Effector memory CD4-positive, alpha-beta T cell (primary cell): ENCODE measurements at regions not wholly inside any gene's neighbourhood (a gene's known extent, or its start where the extent isn't known, plus 50 kb on each side); places are given as distances from the start of the nearest gene placed in this dataset.
"Not testable (repeated sequence)": the region's sequence is repeated elsewhere in the genome, so short reads cannot be mapped to it uniquely, and the experiment has no call there.

Source experiments
- DNase-seq, 3 donors: peaks; one replicate each; pipeline ENCODE4 v3.0.0-alpha.2; 2020
- H3K27ac ChIP-seq: 2 replicates; pipeline ENCODE4 v1.7.0; 2013; ENCODE audit warnings: mild to moderate bottlenecking, low read length, moderate library complexity; ENCODE audit not compliant: insufficient read depth, poor library complexity, severe bottlenecking
- H3K27me3 ChIP-seq: replicated peaks from 2 replicates; pipeline ENCODE4 v1.7.0; 2013; ENCODE audit warnings: mild to moderate bottlenecking, low read length; ENCODE audit not compliant: insufficient read depth, control insufficient read depth, poor library complexity, severe bottlenecking
- H3K36me3 ChIP-seq: 2 replicates; pipeline ENCODE4 v1.7.0; 2013; ENCODE audit warnings: mild to moderate bottlenecking, low read length, moderate library complexity; ENCODE audit not compliant: control insufficient read depth, insufficient read depth
- H3K4me1 ChIP-seq: 2 replicates; pipeline ENCODE4 v1.7.0; 2013; ENCODE audit warnings: low read length, mild to moderate bottlenecking; ENCODE audit not compliant: control insufficient read depth, insufficient read depth, poor library complexity, severe bottlenecking
- H3K4me3 ChIP-seq: 2 replicates; pipeline ENCODE4 v1.7.0; 2013; ENCODE audit warnings: low read length, low read depth, mild to moderate bottlenecking; ENCODE audit not compliant: insufficient read depth, poor library complexity, severe bottlenecking
- H3K9me3 ChIP-seq: 2 replicates; pipeline ENCODE4 v1.7.0; 2013; ENCODE audit warnings: mild to moderate bottlenecking, low read length, moderate library complexity; ENCODE audit not compliant: control insufficient read depth

DNA sequence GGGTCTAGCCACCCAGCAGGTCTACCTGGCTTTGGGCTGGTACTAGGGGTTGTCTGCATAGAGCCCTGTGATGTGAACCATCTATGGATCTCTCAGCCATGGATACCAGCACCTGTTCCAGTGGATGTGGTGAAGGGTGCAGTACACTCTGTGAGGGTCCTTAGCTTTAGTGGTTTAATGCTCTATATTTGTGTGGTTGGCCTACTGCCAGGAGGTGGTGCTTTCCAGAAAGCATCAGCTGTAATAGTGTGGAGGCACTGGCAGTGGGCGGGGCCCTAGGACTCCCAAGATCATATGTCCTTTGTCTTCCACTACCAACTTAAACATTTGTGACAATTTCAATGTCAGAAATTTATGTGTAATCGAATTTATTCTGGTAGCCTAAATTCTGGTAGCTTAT is 1065.1 kb downstream of the RPIA start:
- not testable (repeated sequence) for H3K4me1 ChIP-seq, DNase-seq

DNA sequence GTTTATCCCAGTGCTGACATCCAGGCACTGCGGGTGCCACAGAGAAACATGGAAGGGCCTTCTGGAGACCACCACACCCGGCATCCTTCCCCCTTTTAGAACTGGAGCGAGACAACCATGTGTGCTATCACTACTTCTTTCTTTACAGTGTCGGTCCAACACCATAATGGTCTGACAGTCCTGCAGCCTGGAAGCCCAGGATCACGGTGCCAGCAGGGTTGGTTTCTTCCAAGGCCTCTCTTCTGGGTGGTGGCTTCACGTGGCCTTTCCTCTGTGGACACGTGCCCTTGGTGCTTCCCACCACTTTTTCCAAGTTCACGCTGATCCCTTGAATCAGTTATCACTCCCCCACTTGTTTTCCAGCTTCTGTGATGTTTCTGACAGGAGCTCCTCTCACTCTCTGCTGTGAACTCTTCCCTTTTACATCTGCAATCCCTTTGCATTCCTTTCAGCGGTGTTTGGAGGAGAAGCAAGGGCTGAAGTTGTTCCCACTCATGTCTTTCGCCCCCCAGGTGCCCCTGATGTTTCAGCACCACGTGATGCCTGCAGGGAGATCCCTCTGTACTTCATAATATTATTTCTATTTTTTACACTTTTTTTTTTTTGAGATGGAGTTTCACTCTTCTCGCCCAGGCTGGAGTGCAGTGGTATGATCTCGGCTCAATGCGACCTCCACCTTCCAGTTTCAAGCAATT is 1067.0 kb downstream of the RPIA start:
- H3K4me1 ChIP-seq, H3K4me3 ChIP-seq, H3K27ac ChIP-seq, DNase-seq, H3K27me3 ChIP-seq, H3K9me3 ChIP-seq, H3K36me3 ChIP-seq: not testable (repeated sequence)

More for the DNA sequence above, 1065.1 kb downstream of the RPIA start:
- not testable (repeated sequence) for H3K9me3 ChIP-seq, H3K27ac ChIP-seq, H3K4me3 ChIP-seq, H3K27me3 ChIP-seq, H3K36me3 ChIP-seq

GRCh38 chr2:89760762-89761161 is 1069.3 kb downstream of the RPIA start:
- not testable (repeated sequence) for H3K27ac ChIP-seq, H3K36me3 ChIP-seq, H3K4me3 ChIP-seq, H3K27me3 ChIP-seq, H3K9me3 ChIP-seq, H3K4me1 ChIP-seq, DNase-seq

GRCh38 chr2:89761171-89761570 is 1069.7 kb downstream of the RPIA start:
- not testable (repeated sequence) for H3K4me3 ChIP-seq, H3K36me3 ChIP-seq, H3K9me3 ChIP-seq, H3K27ac ChIP-seq, H3K4me1 ChIP-seq, H3K27me3 ChIP-seq, DNase-seq

DNA sequence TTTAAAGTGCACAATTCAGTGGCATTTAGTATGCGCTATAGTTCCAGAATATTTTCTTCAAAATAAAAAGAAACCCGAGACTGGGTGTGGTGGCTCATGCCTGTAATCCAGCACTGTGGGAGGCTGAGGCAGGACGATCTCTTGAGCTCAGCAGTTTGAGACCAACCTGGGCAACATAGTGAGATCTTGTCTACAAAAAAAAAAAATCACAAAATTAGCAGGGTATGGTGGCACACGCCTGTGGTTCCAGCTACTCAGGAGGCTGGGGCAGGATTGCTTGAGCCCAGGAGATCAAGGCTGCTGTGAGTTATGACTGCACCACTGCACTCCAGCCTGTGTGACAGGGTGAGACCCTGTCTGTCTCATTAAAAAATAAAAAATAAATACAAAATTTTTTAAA is 1070.4 kb downstream of the RPIA start:
- not testable (repeated sequence) for DNase-seq, H3K27ac ChIP-seq, H3K4me1 ChIP-seq, H3K4me3 ChIP-seq, H3K9me3 ChIP-seq, H3K36me3 ChIP-seq, H3K27me3 ChIP-seq

- H3K27ac ChIP-seq, H3K9me3 ChIP-seq, H3K27me3 ChIP-seq, DNase-seq, H3K36me3 ChIP-seq, H3K4me1 ChIP-seq, H3K4me3 ChIP-seq: not testable (repeated sequence)
Observed at GRCh38 chr2:89762461-89763253, 1071.2 kb downstream of the RPIA start.

DNA sequence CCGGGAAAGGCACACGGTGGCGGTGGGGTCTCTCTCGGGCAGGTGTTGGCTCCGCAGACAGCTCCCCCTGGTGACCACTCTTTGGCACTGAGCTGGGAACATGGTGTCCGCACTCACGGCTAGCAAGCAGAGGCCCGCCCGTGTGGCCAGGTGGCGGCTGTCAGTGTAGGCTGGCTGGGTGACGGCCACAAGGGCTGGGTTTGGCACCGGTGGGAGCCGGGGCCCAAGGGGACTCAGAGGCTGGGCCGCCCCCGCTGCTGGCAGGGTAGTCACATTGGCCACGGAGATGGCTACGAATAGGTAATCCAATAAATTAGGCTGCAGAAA is 1071.7 kb downstream of the RPIA start:
- Histone ChIP-seq H3K4me1 (no peaks in the 10 kb centered on the region), H3K9me3 (no peaks in the 10 kb centered on the region), H3K36me3 (no peaks in the 10 kb centered on the region), H3K4me3 (no peak overlapping the region), H3K27ac (no peak overlapping the region), H3K27me3 (peaks cover 10% of the 10 kb centered on the region)
- no peak for DNase-seq

DNA sequence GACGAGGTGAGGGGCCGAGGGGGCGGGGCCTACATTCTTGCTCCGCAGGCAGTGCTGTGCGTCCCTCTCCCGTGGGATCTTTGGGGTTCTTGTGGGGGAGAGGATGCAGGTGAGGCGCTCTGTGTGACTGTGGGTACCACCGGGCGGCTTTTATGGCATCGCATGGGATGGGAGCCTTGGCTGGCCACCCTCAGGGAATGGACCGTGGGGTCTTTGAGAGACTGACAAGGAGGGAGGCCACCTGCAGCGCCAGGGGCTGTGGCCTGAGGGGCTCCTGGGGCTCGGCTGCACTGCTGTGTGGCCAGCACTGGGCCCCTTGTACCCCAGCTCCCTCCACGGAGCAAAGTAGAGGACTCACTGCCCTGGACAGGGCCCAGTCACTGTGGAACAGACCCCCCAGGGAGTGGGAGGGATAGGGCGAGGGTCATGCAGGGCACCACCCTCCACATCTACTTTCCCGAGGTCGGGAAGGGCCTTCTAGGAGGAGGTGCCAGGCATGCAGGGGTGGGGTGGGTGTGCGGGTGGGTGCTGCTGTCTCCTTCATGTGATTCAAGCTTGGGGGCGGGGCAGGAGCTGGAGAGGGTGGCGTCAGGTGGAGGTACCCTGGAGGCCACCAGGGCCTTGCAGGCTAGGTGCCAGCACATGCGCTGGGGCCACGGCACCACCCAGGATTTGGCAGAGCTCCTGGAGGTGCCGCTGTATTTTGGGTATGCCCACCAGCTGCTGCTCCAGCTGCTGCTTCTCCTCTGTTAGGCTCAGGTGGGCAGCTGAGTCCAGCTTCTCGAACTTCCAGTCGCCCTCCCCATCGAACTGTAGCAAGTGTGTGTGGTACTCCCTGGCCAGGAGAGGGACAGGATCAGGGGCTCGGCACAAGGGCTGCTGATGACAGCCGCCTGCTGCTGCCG is 1072.4 kb downstream of the RPIA start:
- Histone ChIP-seq H3K4me1 (no peaks in the 10 kb centered on the region), H3K27ac (no peak overlapping the region), H3K27me3 (peaks cover 10% of the 10 kb centered on the region), H3K9me3 (no peaks in the 10 kb centered on the region), H3K4me3 (no peak overlapping the region), H3K36me3 (no peaks in the 10 kb centered on the region)
- DNase-seq = no peak

DNA sequence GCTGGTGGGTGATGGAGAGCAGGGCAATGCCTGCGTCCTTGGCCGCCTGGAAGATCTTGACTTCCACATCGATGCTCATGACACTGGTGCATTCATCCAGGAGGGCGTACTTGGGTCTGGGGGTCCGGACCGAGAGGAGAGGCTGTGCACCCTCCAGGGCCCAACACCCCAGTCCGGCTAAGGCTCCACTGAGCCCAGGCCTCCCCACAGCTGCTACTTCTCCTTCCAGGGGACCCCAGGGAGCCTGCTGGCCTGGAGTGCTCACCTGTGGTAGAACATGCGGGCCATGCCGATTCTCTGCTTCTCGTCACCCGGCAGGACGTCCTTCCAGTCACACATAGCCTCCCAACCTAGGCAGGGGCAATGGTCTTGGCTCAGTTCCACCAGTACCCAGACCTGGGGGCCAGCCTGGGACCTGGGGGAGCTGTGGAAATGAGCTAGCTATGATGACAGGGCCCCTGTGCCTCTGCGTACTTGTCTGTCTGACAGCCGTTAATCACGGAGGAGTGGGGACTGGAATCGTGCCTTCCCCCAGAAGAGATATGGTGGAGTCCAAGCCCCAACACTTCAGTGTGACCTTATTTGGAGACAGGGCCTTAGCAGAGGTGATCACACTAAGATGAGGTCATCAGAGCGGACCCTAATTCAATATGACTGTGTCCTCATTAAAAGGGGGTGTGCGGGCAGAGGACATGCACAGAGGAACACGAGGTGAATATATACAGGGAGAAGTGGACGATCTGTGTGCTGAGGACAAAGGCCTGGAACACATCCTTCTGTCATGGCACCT is 1073.3 kb downstream of the RPIA start:
- not testable (repeated sequence) for H3K4me3 ChIP-seq, H3K4me1 ChIP-seq, H3K9me3 ChIP-seq, DNase-seq, H3K27ac ChIP-seq, H3K36me3 ChIP-seq
- peaks cover 10% of the 10 kb centered on the region for H3K27me3 ChIP-seq
